SK-N-MC (cell line): ENCODE measurements at regions not wholly inside any gene's neighbourhood (a gene's known extent, or its start where the extent isn't known, plus 50 kb on each side); places are given as distances from the start of the nearest gene placed in this dataset.

Experiments
- EZH2 ChIP-seq: fragments of 200-600 bp; sonication (generic); IDR thresholded peaks from one replicate; pipeline ENCODE4 v1.6.1; 2017; ENCODE audit warnings: antibody characterized with exemption
- FOXP2 ChIP-seq: optimal IDR thresholded peaks from 2 replicates; pipeline ENCODE3; 2011; ENCODE audit warnings: mild to moderate bottlenecking, moderate library complexity; ENCODE audit not compliant: insufficient read depth; ENCODE audit errors: extremely low read length, control extremely low read depth
- POLR2AphosphoS5 ChIP-seq: IDR thresholded peaks from 2 replicates; pipeline ENCODE4 v1.6.1; 2012; ENCODE audit warnings: mild to moderate bottlenecking, low read depth, low read length, borderline replicate concordance

DNA sequence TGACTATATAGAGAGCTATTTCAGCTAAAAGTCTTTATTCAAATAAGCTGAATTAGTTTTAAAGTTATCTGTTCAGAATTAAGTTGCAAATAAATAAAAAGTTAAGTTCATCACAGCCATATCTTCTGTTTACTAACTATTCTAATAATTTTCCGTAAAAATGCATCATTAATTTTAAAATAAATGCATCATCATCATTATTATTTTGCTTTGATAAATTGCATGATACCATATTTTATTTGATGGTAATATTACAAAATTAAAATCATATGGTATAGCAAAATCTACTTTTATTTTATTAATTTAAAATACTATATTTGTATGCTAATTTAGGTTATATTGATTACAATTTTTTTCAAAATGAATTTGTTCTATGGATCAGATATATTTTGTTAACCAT, 357.3 kb upstream of the NDST4 start:
- TF ChIP-seq EZH2 (no peak), POLR2AphosphoS5 (no peak), FOXP2 (no peak)
